ENCODE measurements at regions not wholly inside any gene's neighbourhood (a gene's known extent, or its start where the extent isn't known, plus 50 kb on each side); places are given as distances from the start of the nearest gene placed in this dataset.

DNA sequence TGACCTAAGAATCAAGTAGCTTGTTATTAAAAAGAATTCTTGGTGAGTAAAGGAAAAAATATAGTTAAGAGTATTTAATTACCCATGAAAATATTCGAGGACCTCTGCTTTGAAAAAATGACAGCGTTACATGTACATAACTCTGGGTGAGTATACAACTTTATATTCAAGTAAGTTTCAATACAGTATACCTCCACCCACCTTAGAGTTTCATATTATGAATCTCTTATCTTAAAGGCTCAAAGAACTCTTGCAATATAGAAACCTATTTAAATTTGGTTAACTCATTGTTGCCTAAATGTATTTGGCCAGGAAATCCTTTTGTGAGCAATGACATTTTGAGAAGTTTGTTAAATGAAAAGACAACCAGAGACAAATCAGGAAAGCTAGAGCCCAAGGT is 138.2 kb downstream of the QDPR start (continued):
- TF ChIP-seq, protein P1, sequence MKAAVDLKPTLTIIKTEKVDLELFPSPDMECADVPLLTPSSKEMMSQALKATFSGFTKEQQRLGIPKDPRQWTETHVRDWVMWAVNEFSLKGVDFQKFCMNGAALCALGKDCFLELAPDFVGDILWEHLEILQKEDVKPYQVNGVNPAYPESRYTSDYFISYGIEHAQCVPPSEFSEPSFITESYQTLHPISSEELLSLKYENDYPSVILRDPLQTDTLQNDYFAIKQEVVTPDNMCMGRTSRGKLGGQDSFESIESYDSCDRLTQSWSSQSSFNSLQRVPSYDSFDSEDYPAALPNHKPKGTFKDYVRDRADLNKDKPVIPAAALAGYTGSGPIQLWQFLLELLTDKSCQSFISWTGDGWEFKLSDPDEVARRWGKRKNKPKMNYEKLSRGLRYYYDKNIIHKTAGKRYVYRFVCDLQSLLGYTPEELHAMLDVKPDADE (IDR thresholded peaks at IDR 0.05) = no peak
- TF ChIP-seq STAT1 (IDR thresholded peaks at IDR 0.05; ENCODE audit: unreplicated experiment) (no peak), CREB1 (CRISPR knock-in tag; IDR thresholded peaks at IDR 0.05; ENCODE audit: low read depth) (no peak), REST (IDR thresholded peaks at IDR 0.05; ENCODE audit: unreplicated experiment) (no peak)

GRCh38 chr4:17370818-17371217 is 141.1 kb downstream of the QDPR start:
- Mint-ChIP-seq H3K27me3 (ENCODE audit: insufficient read depth, low read depth, poor library complexity) (no peaks in the 10 kb centered on the region), H3K27ac (no peak overlapping the region), H3K36me3 (ENCODE audit: low read depth) (no peaks in the 10 kb centered on the region), H3K4me3 (no peak overlapping the region), H3K4me1 (no peaks in the 10 kb centered on the region), H3K9me3 (no peaks in the 10 kb centered on the region)
- no peaks in the 10 kb centered on the region for H3K79me2 ChIP-seq (replicated peaks; ENCODE audit: insufficient read depth)
- H3K4me2 ChIP-seq = no peak overlapping the region
- H4K20me1 ChIP-seq (replicated peaks; ENCODE audit: insufficient read depth) = no peaks in the 10 kb centered on the region
- H3F3A ChIP-seq (replicated peaks; ENCODE audit: low read depth) = no peaks in the 10 kb centered on the region
- no peak overlapping the region for H3K4me3 ChIP-seq
- TF ChIP-seq CREB1 (CRISPR knock-in tag; IDR thresholded peaks at IDR 0.05; ENCODE audit: low read depth) (no peak), EZH2 (IDR thresholded peaks at IDR 0.05; ENCODE audit: low read depth, unreplicated experiment) (no peak)
- TF ChIP-seq, protein P2, sequence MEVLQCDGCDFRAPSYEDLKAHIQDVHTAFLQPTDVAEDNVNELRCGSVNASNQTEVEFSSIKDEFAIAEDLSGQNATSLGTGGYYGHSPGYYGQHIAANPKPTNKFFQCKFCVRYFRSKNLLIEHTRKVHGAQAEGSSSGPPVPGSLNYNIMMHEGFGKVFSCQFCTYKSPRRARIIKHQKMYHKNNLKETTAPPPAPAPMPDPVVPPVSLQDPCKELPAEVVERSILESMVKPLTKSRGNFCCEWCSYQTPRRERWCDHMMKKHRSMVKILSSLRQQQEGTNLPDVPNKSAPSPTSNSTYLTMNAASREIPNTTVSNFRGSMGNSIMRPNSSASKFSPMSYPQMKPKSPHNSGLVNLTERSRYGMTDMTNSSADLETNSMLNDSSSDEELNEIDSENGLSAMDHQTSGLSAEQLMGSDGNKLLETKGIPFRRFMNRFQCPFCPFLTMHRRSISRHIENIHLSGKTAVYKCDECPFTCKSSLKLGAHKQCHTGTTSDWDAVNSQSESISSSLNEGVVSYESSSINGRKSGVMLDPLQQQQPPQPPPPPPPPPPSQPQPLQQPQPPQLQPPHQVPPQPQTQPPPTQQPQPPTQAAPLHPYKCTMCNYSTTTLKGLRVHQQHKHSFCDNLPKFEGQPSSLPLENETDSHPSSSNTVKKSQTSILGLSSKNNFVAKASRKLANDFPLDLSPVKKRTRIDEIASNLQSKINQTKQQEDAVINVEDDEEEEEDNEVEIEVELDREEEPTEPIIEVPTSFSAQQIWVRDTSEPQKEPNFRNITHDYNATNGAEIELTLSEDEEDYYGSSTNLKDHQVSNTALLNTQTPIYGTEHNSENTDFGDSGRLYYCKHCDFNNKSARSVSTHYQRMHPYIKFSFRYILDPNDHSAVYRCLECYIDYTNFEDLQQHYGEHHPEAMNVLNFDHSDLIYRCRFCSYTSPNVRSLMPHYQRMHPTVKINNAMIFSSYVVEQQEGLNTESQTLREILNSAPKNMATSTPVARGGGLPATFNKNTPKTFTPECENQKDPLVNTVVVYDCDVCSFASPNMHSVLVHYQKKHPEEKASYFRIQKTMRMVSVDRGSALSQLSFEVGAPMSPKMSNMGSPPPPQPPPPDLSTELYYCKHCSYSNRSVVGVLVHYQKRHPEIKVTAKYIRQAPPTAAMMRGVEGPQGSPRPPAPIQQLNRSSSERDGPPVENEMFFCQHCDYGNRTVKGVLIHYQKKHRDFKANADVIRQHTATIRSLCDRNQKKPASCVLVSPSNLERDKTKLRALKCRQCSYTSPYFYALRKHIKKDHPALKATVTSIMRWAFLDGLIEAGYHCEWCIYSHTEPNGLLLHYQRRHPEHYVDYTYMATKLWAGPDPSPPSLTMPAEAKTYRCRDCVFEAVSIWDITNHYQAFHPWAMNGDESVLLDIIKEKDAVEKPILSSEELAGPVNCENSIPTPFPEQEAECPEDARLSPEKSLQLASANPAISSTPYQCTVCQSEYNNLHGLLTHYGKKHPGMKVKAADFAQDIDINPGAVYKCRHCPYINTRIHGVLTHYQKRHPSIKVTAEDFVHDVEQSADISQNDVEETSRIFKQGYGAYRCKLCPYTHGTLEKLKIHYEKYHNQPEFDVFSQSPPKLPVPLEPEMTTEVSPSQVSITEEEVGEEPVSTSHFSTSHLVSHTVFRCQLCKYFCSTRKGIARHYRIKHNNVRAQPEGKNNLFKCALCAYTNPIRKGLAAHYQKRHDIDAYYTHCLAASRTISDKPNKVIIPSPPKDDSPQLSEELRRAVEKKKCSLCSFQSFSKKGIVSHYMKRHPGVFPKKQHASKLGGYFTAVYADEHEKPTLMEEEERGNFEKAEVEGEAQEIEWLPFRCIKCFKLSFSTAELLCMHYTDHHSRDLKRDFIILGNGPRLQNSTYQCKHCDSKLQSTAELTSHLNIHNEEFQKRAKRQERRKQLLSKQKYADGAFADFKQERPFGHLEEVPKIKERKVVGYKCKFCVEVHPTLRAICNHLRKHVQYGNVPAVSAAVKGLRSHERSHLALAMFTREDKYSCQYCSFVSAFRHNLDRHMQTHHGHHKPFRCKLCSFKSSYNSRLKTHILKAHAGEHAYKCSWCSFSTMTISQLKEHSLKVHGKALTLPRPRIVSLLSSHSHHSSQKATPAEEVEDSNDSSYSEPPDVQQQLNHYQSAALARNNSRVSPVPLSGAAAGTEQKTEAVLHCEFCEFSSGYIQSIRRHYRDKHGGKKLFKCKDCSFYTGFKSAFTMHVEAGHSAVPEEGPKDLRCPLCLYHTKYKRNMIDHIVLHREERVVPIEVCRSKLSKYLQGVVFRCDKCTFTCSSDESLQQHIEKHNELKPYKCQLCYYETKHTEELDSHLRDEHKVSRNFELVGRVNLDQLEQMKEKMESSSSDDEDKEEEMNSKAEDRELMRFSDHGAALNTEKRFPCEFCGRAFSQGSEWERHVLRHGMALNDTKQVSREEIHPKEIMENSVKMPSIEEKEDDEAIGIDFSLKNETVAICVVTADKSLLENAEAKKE (CRISPR knock-in tag; IDR thresholded peaks at IDR 0.05) = no peak
- no peak overlapping the region for H3K27ac ChIP-seq (ENCODE audit: low read depth)
- no peaks in the 10 kb centered on the region for H3K9me2 ChIP-seq (ENCODE audit: insufficient read depth)
- no peak overlapping the region for H2AFZ ChIP-seq
- ATAC-seq (no peak), DNase-seq (ENCODE audit: low spot score) (no peak)
- H3K36me3 ChIP-seq (ENCODE audit: insufficient read depth) = no peaks in the 10 kb centered on the region
- no peaks in the 10 kb centered on the region for H3K27me3 ChIP-seq (ENCODE audit: insufficient read depth)
- H3K4me1 ChIP-seq (ENCODE audit: insufficient read depth) = no peaks in the 10 kb centered on the region

Data from GM23338 (cell line).